KOPT-K1 (cell line): ENCODE measurements at regions not wholly inside any gene's neighbourhood (a gene's known extent, or its start where the extent isn't known, plus 50 kb on each side); places are given as distances from the start of the nearest gene placed in this dataset.

Experiments used
- H3K27ac ChIP-seq: fragments of 200-600 bp; sonication (generic); 2 replicates; pipeline ENCODE4 v1.5.1; 2016; ENCODE audit warnings: antibody characterized with exemption, mild to moderate bottlenecking, low read depth, low read length; ENCODE audit not compliant: poor library complexity, severe bottlenecking
- H3K36me3 ChIP-seq: fragments of 200-600 bp; sonication (generic); 2 replicates; pipeline ENCODE4 v1.5.1; 2017; ENCODE audit warnings: antibody characterized with exemption, mild to moderate bottlenecking, low read length, moderate library complexity; ENCODE audit not compliant: insufficient read depth
- H3K9me3 ChIP-seq: fragments of 200-600 bp; sonication (generic); 2 replicates; pipeline ENCODE4 v1.5.1; 2017; ENCODE audit warnings: antibody characterized with exemption, low read length, mild to moderate bottlenecking; ENCODE audit not compliant: insufficient read depth, poor library complexity, severe bottlenecking

DNA sequence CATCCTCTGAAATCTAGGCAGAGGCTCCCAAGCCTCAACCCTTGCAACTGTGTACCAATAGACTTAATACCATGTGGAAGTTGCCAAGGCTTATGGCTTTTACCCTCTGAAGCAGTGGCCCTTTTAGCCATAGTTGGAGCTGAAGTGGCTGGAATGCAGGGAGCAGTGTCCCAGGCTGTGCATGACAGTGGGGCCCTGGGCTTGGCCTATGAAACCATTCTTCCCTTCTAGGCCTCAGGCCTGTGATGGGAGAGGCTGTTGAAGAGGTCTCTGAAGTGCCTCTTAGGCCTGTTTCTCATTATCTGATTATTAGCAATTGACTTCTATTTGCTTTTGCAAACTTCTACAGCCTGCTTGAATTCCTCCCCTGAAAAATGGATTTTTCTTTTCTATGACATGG, 612.7 kb upstream of the ZWINT start:
- Histone ChIP-seq H3K27ac (no peak overlapping the region), H3K9me3 (no peaks in the 10 kb centered on the region), H3K36me3 (no peaks in the 10 kb centered on the region)

DNA sequence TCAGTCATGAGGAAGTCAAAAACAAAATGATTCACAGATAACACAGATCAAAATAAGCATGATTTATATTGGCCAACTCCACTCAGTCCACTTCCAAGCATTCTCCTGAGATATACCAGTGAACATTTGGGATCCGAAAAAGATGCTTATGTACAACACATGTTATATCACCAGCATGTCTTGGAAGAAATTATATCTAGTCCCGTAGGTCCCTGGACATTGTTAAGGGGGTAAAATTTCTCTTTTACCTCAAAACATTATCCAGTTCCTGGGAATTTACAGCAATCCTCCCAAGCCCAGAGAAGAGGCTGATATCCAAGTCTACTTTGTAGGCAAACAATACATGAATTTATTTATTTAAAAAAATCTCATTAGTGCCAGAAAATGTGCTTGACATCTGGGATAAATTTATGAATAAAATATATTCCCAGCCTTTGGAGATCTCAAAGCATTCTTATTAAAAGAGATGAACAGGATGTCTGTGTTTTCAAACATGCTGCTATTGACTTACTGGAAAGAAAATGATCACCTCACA, 582.2 kb upstream of the ZWINT start:
- Histone ChIP-seq H3K36me3 (no peaks in the 10 kb centered on the region), H3K27ac (no peak overlapping the region), H3K9me3 (no peaks in the 10 kb centered on the region)

- H3K9me3 ChIP-seq = peaks cover 14% of the 10 kb centered on the region
- no peaks in the 10 kb centered on the region for H3K36me3 ChIP-seq
- no peak overlapping the region for H3K27ac ChIP-seq
These were observed 573.5 kb upstream of the ZWINT start for GRCh38 chr10:56934515-56934914.

DNA sequence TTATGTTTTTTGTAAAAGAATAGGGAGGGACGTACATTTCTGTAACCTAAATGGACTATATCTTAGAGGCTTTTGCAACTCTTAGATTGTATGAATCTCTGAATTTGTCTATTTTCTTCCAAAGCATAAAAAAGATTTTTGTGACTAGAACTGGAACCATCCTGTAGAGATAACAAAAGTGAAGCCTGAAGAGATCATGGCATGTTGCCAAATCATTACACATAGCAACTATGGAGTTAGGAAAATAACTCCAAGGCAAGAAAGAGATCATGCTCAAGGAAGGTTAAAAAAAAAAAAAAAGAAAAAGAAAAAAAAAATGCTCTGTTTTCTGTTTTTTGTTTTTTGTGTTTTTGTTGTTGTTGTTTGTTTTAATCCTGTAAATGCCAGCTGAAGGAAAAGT, 567.7 kb upstream of the ZWINT start:
- no peaks in the 10 kb centered on the region for H3K9me3 ChIP-seq
- no peaks in the 10 kb centered on the region for H3K36me3 ChIP-seq
- H3K27ac ChIP-seq = no peak overlapping the region

GRCh38 chr10:56927701-56928100, 566.6 kb upstream of the ZWINT start:
- H3K27ac ChIP-seq = no peak overlapping the region
- H3K9me3 ChIP-seq = no peaks in the 10 kb centered on the region
- no peaks in the 10 kb centered on the region for H3K36me3 ChIP-seq

GRCh38 chr10:56920601-56921261, 559.7 kb upstream of the ZWINT start:
- no peaks in the 10 kb centered on the region for H3K9me3 ChIP-seq
- no peaks in the 10 kb centered on the region for H3K36me3 ChIP-seq
- no peak overlapping the region for H3K27ac ChIP-seq

DNA sequence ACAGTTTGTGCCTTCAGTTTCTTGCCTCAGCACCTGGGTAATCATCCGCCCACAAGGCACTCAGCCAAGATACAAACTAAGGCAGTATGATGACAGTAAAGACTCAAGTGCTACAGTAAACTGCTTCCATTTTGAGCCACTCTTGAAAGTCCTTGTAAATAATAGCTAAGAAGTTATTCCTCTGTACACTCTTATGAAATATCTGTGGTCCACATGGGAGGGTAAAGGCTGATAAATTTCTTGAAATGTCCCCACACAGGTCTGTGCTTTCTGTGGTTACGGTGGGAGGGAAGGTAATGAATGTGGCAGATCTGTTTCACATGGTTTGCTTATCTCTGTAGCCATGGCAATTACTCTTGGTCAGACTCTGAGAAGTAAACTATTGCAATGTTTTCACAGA, 551.0 kb upstream of the ZWINT start:
- Histone ChIP-seq H3K27ac (no peak overlapping the region), H3K36me3 (no peaks in the 10 kb centered on the region), H3K9me3 (no peaks in the 10 kb centered on the region)

- Histone ChIP-seq H3K9me3 (no peaks in the 10 kb centered on the region), H3K27ac (no peak overlapping the region), H3K36me3 (no peaks in the 10 kb centered on the region)
These were observed 544.0 kb upstream of the ZWINT start for GRCh38 chr10:56905051-56905450.

GRCh38 chr10:56902554-56902953, 541.5 kb upstream of the ZWINT start:
- no peaks in the 10 kb centered on the region for H3K36me3 ChIP-seq
- no peaks in the 10 kb centered on the region for H3K9me3 ChIP-seq
- no peak overlapping the region for H3K27ac ChIP-seq

GRCh38 chr10:56895306-56895705, 534.2 kb upstream of the ZWINT start:
- Histone ChIP-seq H3K36me3 (no peaks in the 10 kb centered on the region), H3K27ac (no peak overlapping the region), H3K9me3 (no peaks in the 10 kb centered on the region)

GRCh38 chr10:56881218-56881617, 520.2 kb upstream of the ZWINT start:
- no peak overlapping the region for H3K27ac ChIP-seq

GRCh38 chr10:56880606-56881005, 519.5 kb upstream of the ZWINT start:
- no peak overlapping the region for H3K27ac ChIP-seq
- H3K36me3 ChIP-seq = no peaks in the 10 kb centered on the region
- no peaks in the 10 kb centered on the region for H3K9me3 ChIP-seq

More at GRCh38 chr10:56881218-56881617, 520.2 kb upstream of the ZWINT start:
- Histone ChIP-seq H3K9me3 (no peaks in the 10 kb centered on the region), H3K36me3 (no peaks in the 10 kb centered on the region)

GRCh38 chr10:56874950-56875349, 513.9 kb upstream of the ZWINT start:
- Histone ChIP-seq H3K27ac (no peak overlapping the region), H3K9me3 (no peaks in the 10 kb centered on the region), H3K36me3 (no peaks in the 10 kb centered on the region)

GRCh38 chr10:56871160-56871668, 510.2 kb upstream of the ZWINT start:
- H3K27ac ChIP-seq = no peak overlapping the region
- H3K36me3 ChIP-seq = no peaks in the 10 kb centered on the region

DNA sequence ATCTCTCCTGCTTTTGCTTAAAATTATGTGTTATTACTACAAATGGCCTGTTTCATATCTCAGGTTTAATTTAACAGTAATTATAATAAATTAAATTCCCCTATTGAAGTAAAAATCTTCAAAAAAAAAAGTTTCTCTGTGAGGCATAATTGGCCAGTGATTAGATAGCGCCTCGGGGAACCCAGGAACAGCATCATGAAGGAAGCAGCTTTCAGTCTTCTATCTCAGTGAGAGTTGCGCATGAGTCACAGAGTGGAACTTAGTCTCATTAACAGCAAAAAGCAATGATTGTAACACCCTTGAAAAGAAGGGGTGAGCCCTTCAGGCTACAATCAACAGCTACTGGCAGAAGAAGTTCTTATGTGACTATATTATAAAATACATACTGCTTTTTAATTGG, 506.2 kb upstream of the ZWINT start:
- Histone ChIP-seq H3K9me3 (no peaks in the 10 kb centered on the region), H3K27ac (no peak overlapping the region), H3K36me3 (no peaks in the 10 kb centered on the region)

More at GRCh38 chr10:56871160-56871668, 510.2 kb upstream of the ZWINT start:
- no peaks in the 10 kb centered on the region for H3K9me3 ChIP-seq

DNA sequence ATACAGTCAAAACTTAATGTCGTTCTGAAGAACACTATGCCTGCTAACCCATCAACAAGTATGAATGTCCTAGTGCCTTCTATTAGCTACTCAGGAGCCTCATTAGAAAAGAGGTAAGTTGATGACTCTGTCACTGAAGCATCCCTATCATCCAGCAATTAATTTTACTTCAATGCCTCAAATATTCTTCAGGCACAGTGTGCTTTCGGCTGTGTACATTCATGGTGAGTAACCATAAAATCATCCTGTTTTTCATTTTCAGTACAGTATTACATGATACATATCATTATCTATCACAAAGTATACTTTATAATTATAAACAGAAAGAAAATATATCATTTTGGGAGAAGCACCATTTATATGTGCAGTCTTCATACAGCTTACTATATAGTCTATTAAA, 495.5 kb upstream of the ZWINT start:
- Histone ChIP-seq H3K9me3 (no peaks in the 10 kb centered on the region), H3K27ac (no peak overlapping the region), H3K36me3 (no peaks in the 10 kb centered on the region)
